Amniotic epithelial cell (primary cell): ENCODE measurements at regions not wholly inside any gene's neighbourhood (a gene's known extent, or its start where the extent isn't known, plus 50 kb on each side); places are given as distances from the start of the nearest gene placed in this dataset.
"Not testable (repeated sequence)": the region's sequence is repeated elsewhere in the genome, so short reads cannot be mapped to it uniquely, and the experiment has no call there.

ENCODE experiments used
- DNase-seq: peaks from one replicate; pipeline ENCODE4 v3.0.0-alpha.2; 2010; ENCODE audit warnings: low read depth

GRCh38 chr5:50898966-50899365 lies 232.5 kb downstream of the PARP8 start:
- DNase-seq, result no peak

GRCh38 chr5:50900952-50901510 lies 234.6 kb downstream of the PARP8 start:
- no peak for DNase-seq

- no peak for DNase-seq
These were observed 237.2 kb downstream of the PARP8 start for GRCh38 chr5:50903651-50904050.

GRCh38 chr5:50905996-50906570 lies 239.6 kb downstream of the PARP8 start:
- DNase-seq, result no peak

GRCh38 chr5:50920160-50920559 lies 253.7 kb downstream of the PARP8 start:
- not testable (repeated sequence) for DNase-seq

GRCh38 chr5:50921366-50922133 lies 255.1 kb downstream of the PARP8 start:
- no peak for DNase-seq

GRCh38 chr5:50922134-50922941 lies 255.9 kb downstream of the PARP8 start:
- not testable (repeated sequence) for DNase-seq

GRCh38 chr5:50922942-50923767 lies 256.7 kb downstream of the PARP8 start:
- DNase-seq, result no peak

GRCh38 chr5:50923768-50924494 lies 257.5 kb downstream of the PARP8 start:
- DNase-seq, result no peak

GRCh38 chr5:50927953-50928352 lies 261.5 kb downstream of the PARP8 start:
- DNase-seq, result no peak

GRCh38 chr5:50929174-50929573 lies 262.7 kb downstream of the PARP8 start:
- DNase-seq, result no peak

- DNase-seq, result no peak
These were observed 267.9 kb downstream of the PARP8 start for GRCh38 chr5:50934343-50934742.

GRCh38 chr5:50945139-50945538 lies 278.7 kb downstream of the PARP8 start:
- no peak for DNase-seq

GRCh38 chr5:50947906-50948683 lies 281.7 kb downstream of the PARP8 start:
- no peak for DNase-seq

GRCh38 chr5:50953290-50953689 lies 286.9 kb downstream of the PARP8 start:
- DNase-seq, result no peak

- DNase-seq, result peak; percentile 27
These were observed 292.5 kb downstream of the PARP8 start for GRCh38 chr5:50958852-50959457.

GRCh38 chr5:50962934-50963872 lies 296.8 kb downstream of the PARP8 start:
- DNase-seq, result peak; percentile 20

- no peak for DNase-seq
These were observed 297.7 kb downstream of the PARP8 start for GRCh38 chr5:50963971-50964745.
